ENCODE measurements at regions not wholly inside any gene's neighbourhood (a gene's known extent, or its start where the extent isn't known, plus 50 kb on each side); places are given as distances from the start of the nearest gene placed in this dataset.

- no peak overlapping the region for H3K27ac ChIP-seq
- H3K4me3 ChIP-seq: no peak overlapping the region
- ATAC-seq (no peak), DNase-seq (no peak)
- no peaks in the 10 kb centered on the region for H3K4me1 ChIP-seq
- no peaks in the 10 kb centered on the region for H3K27me3 ChIP-seq (ENCODE audit: low read depth)
- H3K9me3 ChIP-seq: no peaks in the 10 kb centered on the region
- H3K36me3 ChIP-seq: no peaks in the 10 kb centered on the region
- intact Hi-C loops (cut with DNase I): no loop called here
- no peak for TF ChIP-seq CTCF (IDR thresholded peaks at IDR 0.05)
Measured at GRCh38 chr11:129302386-129303101, 73.1 kb upstream of the BARX2 start.

- no peak for DNase-seq
- H3K27me3 ChIP-seq (ENCODE audit: low read depth): no peaks in the 10 kb centered on the region
- H3K4me3 ChIP-seq: no peak overlapping the region
- H3K4me1 ChIP-seq: no peaks in the 10 kb centered on the region
- no peak for ATAC-seq
- no peaks in the 10 kb centered on the region for H3K36me3 ChIP-seq
- H3K27ac ChIP-seq: no peak overlapping the region
- TF ChIP-seq CTCF (IDR thresholded peaks at IDR 0.05): no peak
- intact Hi-C loops (cut with DNase I): no loop called here
- no peaks in the 10 kb centered on the region for H3K9me3 ChIP-seq
Measured at GRCh38 chr11:129300099-129300498, 75.5 kb upstream of the BARX2 start.

- no peak for TF ChIP-seq CTCF (IDR thresholded peaks at IDR 0.05)
- ATAC-seq (no peak), DNase-seq (no peak)
- intact Hi-C loops (cut with DNase I): no loop called here
- Histone ChIP-seq H3K27me3 (ENCODE audit: low read depth) (no peaks in the 10 kb centered on the region), H3K4me1 (no peaks in the 10 kb centered on the region), H3K27ac (no peak overlapping the region), H3K9me3 (no peaks in the 10 kb centered on the region), H3K4me3 (no peak overlapping the region), H3K36me3 (no peaks in the 10 kb centered on the region)
Measured at GRCh38 chr11:129298988-129299387, 76.7 kb upstream of the BARX2 start.

GRCh38 chr11:129295746-129296145 lies 79.9 kb upstream of the BARX2 start:
- DNase-seq (no peak), ATAC-seq (no peak)
- H3K4me3 ChIP-seq: no peak overlapping the region
- no peaks in the 10 kb centered on the region for H3K9me3 ChIP-seq
- no peaks in the 10 kb centered on the region for H3K36me3 ChIP-seq
- intact Hi-C loops (cut with DNase I): no loop called here
- no peaks in the 10 kb centered on the region for H3K27me3 ChIP-seq (ENCODE audit: low read depth)
- TF ChIP-seq CTCF (IDR thresholded peaks at IDR 0.05): no peak
- no peaks in the 10 kb centered on the region for H3K4me1 ChIP-seq
- no peak overlapping the region for H3K27ac ChIP-seq

- no peaks in the 10 kb centered on the region for H3K9me3 ChIP-seq
- no peak for TF ChIP-seq CTCF (IDR thresholded peaks at IDR 0.05)
- intact Hi-C loops (cut with DNase I): no loop called here
- DNase-seq: no peak
- H3K4me3 ChIP-seq: no peak overlapping the region
- no peaks in the 10 kb centered on the region for H3K36me3 ChIP-seq
- no peaks in the 10 kb centered on the region for H3K27me3 ChIP-seq (ENCODE audit: low read depth)
- ATAC-seq: no peak
- no peaks in the 10 kb centered on the region for H3K4me1 ChIP-seq
- no peak overlapping the region for H3K27ac ChIP-seq
Measured at GRCh38 chr11:129292771-129293170, 82.9 kb upstream of the BARX2 start.

Data from lower lobe of right lung (tissue), 2 donors.